ENCODE measurements at regions not wholly inside any gene's neighbourhood (a gene's known extent, or its start where the extent isn't known, plus 50 kb on each side); places are given as distances from the start of the nearest gene placed in this dataset.

GRCh38 chr4:81522711-81523110 is 51.0 kb upstream of the RASGEF1B start:
- DNase-seq = no peak

GRCh38 chr4:81521708-81522107 is 50.0 kb upstream of the RASGEF1B start:
- DNase-seq = no peak
